ENCODE measurements at regions not wholly inside any gene's neighbourhood (a gene's known extent, or its start where the extent isn't known, plus 50 kb on each side); places are given as distances from the start of the nearest gene placed in this dataset.

GRCh38 chr9:96067600-96067999 lies 192.1 kb downstream of the ERCC6L2 start:
- Histone ChIP-seq H3K4me3 (no peak overlapping the region), H3K27ac (no peak overlapping the region), H3K27me3 (no peaks in the 10 kb centered on the region), H3K9me3 (no peaks in the 10 kb centered on the region), H3K36me3 (no peaks in the 10 kb centered on the region), H3K4me1 (peaks cover 0 to 15% (median 0%) of the 10 kb centered on the region in 12 donors)
- DNase-seq (no peak), ATAC-seq (no peak)
- no peak for TF ChIP-seq POLR2A (IDR thresholded peaks at IDR 0.05)
- no peak for TF ChIP-seq CTCF (IDR thresholded peaks at IDR 0.05)
- WGBS, 4 donors = 79 to 90% (median 85%) methylated on average over 5 of the region's 5 CpGs
- intact Hi-C loops (cut with DNase I) = loop anchor here in 1 of 10 donors (10.0 kb wide), 1 partner anchor 147 kb away; no protein-coding TSS in a partner anchor

- peak in 3 of 5 donors; percentile 48 to 53 (median 52) for DNase-seq
- intact Hi-C loops (cut with DNase I) = loop anchor here in 1 of 10 donors (10.0 kb wide), 1 partner anchor 148 kb away; no protein-coding TSS in a partner anchor
- peak in 2 of 4 donors; percentile 53 to 67 for ATAC-seq
- no peak for TF ChIP-seq CTCF (IDR thresholded peaks at IDR 0.05)
- no peak for TF ChIP-seq POLR2A (IDR thresholded peaks at IDR 0.05)
- Histone ChIP-seq H3K27me3 (no peaks in the 10 kb centered on the region), H3K4me3 (no peak overlapping the region), H3K36me3 (no peaks in the 10 kb centered on the region), H3K4me1 (peaks cover 0 to 21% (median 0%) of the 10 kb centered on the region in 12 donors), H3K9me3 (no peaks in the 10 kb centered on the region), H3K27ac (peak overlapping the region in 1 of 12 donors; percentile 34)
- 66 to 82% (median 72%) methylated on average over 6 to 7 of the region's 7 CpGs for WGBS, 4 donors
These were observed 191.5 kb downstream of the ERCC6L2 start for GRCh38 chr9:96067004-96067403.

GRCh38 chr9:96065482-96066251 lies 190.2 kb downstream of the ERCC6L2 start:
- Histone ChIP-seq H3K9me3 (no peaks in the 10 kb centered on the region), H3K27ac (no peak overlapping the region), H3K4me3 (no peak overlapping the region), H3K27me3 (no peaks in the 10 kb centered on the region), H3K4me1 (peaks cover 0 to 34% (median 0%) of the 10 kb centered on the region in 12 donors), H3K36me3 (no peaks in the 10 kb centered on the region)
- 87 to 95% (median 94%) methylated on average over 8 of the region's 8 CpGs for WGBS, 4 donors
- ATAC-seq = no peak
- intact Hi-C loops (cut with DNase I) = loop anchor here in 1 of 10 donors (10.0 kb wide), 1 partner anchor 149 kb away; no protein-coding TSS in a partner anchor
- DNase-seq = no peak
- TF ChIP-seq CTCF (IDR thresholded peaks at IDR 0.05) (no peak), POLR2A (IDR thresholded peaks at IDR 0.05) (no peak)

- H3K4me3 ChIP-seq = no peak overlapping the region
- H3K27me3 ChIP-seq = no peaks in the 10 kb centered on the region
- intact Hi-C loops (cut with DNase I) = loop anchor here in 5 of 10 donors (5.0 to 10.0 kb wide), 3 partner anchors 150 to 338 kb away; no protein-coding TSS in a partner anchor
- ATAC-seq = no peak
- H3K36me3 ChIP-seq = no peaks in the 10 kb centered on the region
- WGBS, 4 donors = 80 to 92% (median 90%) methylated on average over 7 of the region's 7 CpGs
- TF ChIP-seq POLR2A (IDR thresholded peaks at IDR 0.05) = no peak
- no peak for TF ChIP-seq CTCF (IDR thresholded peaks at IDR 0.05)
- H3K4me1 ChIP-seq = peaks cover 0 to 35% (median 0%) of the 10 kb centered on the region in 12 donors
- DNase-seq = no peak
- no peaks in the 10 kb centered on the region for H3K9me3 ChIP-seq
- peak overlapping the region in 1 of 12 donors; percentile 32 for H3K27ac ChIP-seq
These were observed 189.5 kb downstream of the ERCC6L2 start for GRCh38 chr9:96064826-96065481.
